MCF 10A (cell line): ENCODE measurements at regions not wholly inside any gene's neighbourhood (a gene's known extent, or its start where the extent isn't known, plus 50 kb on each side); places are given as distances from the start of the nearest gene placed in this dataset.
A peak's percentile ranks its signal among the peaks of the same experiment; 100 is the strongest.

Experiments used
- BruUV-seq: library from RNA; stranded (reverse); fragments of 400-500 nt; replicated peaks from 2 replicates; lab custom pipeline; 2021; lab: Mats Ljungman, UMichigan
- CTCF ChIA-PET: fragments of 300-600 bp; sonication (Branson Sonifier 250); formaldehyde crosslinking; extraction: SDS; loops from one replicate; lab custom pipeline; 2021; ENCODE audit warnings: antibody characterized with exemption, inconsistent platforms; lab: Yijun Ruan, JAX
- POLR2A ChIA-PET: fragments of 300-600, 350-650 bp; sonication (Branson Sonifier 250); formaldehyde crosslinking; extraction: SDS; loops from one replicate; lab custom pipeline; 2020; ENCODE audit warnings: antibody characterized with exemption, inconsistent platforms; lab: Yijun Ruan, JAX
- DNase-seq: peaks from one replicate; pipeline ENCODE4 v3.0.0-alpha.2; 2018; ENCODE audit not compliant: unreplicated experiment
- H3K27ac Mint-ChIP-seq: one replicate; pipeline ENCODE4 v1.8.0; 2022; ENCODE audit warnings: mild to moderate bottlenecking, low read depth, mixed read lengths; ENCODE audit not compliant: unreplicated experiment
- H3K27me3 Mint-ChIP-seq: one replicate; pipeline ENCODE4 v1.8.0; 2022; ENCODE audit warnings: mixed read lengths; ENCODE audit not compliant: insufficient read depth, unreplicated experiment
- H3K36me3 Mint-ChIP-seq: one replicate; pipeline ENCODE4 v1.8.0; 2022; ENCODE audit warnings: mild to moderate bottlenecking, moderate library complexity, mixed read lengths; ENCODE audit not compliant: insufficient read depth, unreplicated experiment
- H3K4me1 Mint-ChIP-seq: one replicate; pipeline ENCODE4 v1.8.0; 2022; ENCODE audit warnings: mixed read lengths; ENCODE audit not compliant: insufficient read depth, unreplicated experiment
- H3K4me3 Mint-ChIP-seq: one replicate; pipeline ENCODE4 v1.8.0; 2022; ENCODE audit warnings: mild to moderate bottlenecking, moderate library complexity, mixed read lengths; ENCODE audit not compliant: unreplicated experiment
- H3K9me3 Mint-ChIP-seq: one replicate; pipeline ENCODE4 v1.8.0; 2022; ENCODE audit warnings: mixed read lengths; ENCODE audit not compliant: unreplicated experiment
- CTCF ChIP-seq: fragments of 200-600 bp; IDR thresholded peaks from one replicate; pipeline ENCODE4 v1.8.0; 2022; ENCODE audit warnings: antibody characterized with exemption, mild to moderate bottlenecking; ENCODE audit not compliant: unreplicated experiment
- intact Hi-C: fragments of 100-400 bp; cut with micrococcal nuclease; formaldehyde crosslinking; loops from 2 replicates; pipeline ENCODE4 v1.14.1; 2022

DNA sequence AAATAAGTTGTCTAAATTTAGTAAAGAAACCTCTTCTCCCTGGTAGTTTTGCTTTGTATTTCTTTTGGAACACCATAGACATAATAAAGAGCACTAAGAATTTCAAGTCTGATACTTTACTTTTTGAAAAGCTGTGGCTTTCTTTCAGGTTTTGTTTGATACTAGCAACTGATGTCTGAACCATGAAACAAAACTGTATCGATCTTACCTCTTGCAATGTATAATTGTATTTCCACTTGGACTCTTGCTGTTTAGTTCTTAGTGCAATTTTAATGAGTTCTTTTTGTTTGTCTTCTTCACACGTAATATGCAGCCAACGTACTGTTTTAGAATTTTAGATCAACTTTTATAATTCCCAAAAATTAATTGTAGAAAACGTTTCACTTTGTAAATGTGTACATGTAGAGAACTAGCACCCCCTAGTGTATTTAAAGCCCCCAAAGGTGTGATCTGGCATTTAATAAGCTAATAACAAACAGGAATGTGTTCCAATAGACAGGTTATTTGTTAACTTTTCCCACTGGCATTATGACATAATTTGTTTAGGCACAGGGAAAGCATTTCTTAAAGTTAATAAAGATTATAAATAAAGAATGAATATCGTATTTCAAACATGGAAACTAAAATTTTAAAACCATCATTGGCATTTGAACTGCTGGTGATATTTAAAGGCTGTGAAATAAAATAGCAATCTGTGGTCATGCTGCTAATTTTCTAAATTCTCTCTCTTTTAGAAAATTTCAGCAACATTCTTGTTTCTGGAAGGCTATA, 289.1 kb upstream of the DNAJC19 start:
- ChIA-PET CTCF (interaction anchor here (0.6 to 1.1 kb wide), 4 partner anchors 68 to 1405 kb away, joined by 3 to 5 read pairs (median 4); no protein-coding TSS in a partner anchor), POLR2A (interaction anchor here (0.6 kb wide), 2 partner anchors 97 to 1892 kb away, joined by 3 read pairs; no protein-coding TSS in a partner anchor)
- peak; percentile 13 for DNase-seq
- no peak overlapping the region for H3K4me3 Mint-ChIP-seq
- H3K27ac Mint-ChIP-seq, result no peak overlapping the region
- TF ChIP-seq CTCF, result no peak
- H3K27me3 Mint-ChIP-seq, result peaks cover 56% of the 10 kb centered on the region
- no TSS peak for BruUV-seq
- H3K4me1 Mint-ChIP-seq, result no peaks in the 10 kb centered on the region
- no peaks in the 10 kb centered on the region for H3K9me3 Mint-ChIP-seq
- intact Hi-C loops, result loop anchor here (2.0 kb wide), 1 partner anchor 68 kb away; no protein-coding TSS in a partner anchor
- no peaks in the 10 kb centered on the region for H3K36me3 Mint-ChIP-seq

DNA sequence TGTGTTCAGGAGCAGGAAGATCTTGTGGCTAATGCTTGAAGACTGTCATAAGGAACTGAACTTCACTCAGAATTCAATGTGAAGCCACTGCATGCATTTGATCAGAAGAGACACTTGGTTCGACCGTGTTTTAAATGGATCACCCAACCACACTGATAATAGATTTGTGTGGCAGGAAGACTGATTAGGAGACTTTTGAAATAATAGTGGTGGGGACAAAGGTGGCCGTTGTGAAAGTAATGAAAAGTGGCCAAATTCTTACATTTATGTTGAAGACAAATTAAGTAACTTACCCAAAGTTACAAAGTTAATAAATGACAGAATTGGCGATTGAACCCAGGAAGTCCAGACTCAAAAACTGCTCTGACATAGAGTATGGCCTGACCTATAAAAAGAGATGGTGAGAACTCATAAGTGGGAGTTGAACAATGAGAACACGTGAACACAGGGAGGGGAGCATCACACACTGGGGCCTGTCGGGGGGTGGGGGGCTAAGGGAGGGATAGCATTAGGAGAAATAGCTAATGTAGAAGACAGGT, 286.9 kb upstream of the DNAJC19 start:
- CTCF ChIA-PET, result interaction anchor here (1.7 kb wide), 1 partner anchor 66 kb away, joined by 6 read pairs; no protein-coding TSS in a partner anchor
- intact Hi-C loops, result no loop called here
- POLR2A ChIA-PET, result no interaction called here
- no peaks in the 10 kb centered on the region for H3K36me3 Mint-ChIP-seq
- no peak for DNase-seq
- peaks cover 48% of the 10 kb centered on the region for H3K27me3 Mint-ChIP-seq
- TF ChIP-seq CTCF, result no peak
- no TSS peak for BruUV-seq
- H3K27ac Mint-ChIP-seq, result no peak overlapping the region
- no peak overlapping the region for H3K4me3 Mint-ChIP-seq
- no peaks in the 10 kb centered on the region for H3K4me1 Mint-ChIP-seq
- H3K9me3 Mint-ChIP-seq, result no peaks in the 10 kb centered on the region

DNA sequence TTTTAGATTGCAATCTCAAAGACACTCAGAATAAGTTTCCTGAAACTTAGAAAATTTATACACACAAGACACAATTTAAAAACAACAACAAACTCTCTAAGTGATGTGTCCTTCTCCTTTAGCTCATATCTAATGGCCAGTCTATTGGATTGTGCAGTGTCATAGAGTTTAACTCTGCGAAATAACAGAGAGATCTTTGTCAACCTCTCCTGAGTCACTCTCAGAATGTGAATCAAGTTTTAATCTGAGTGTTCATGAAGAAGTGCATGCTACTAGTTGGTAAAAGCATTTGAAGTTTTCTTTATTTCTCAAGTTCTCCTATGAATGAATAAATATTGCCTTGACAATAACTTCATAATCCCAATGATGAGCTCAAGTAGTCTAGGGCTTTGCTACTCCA, 284.5 kb upstream of the DNAJC19 start:
- no TSS peak for BruUV-seq
- TF ChIP-seq CTCF, result no peak
- no peak for DNase-seq
- intact Hi-C loops, result no loop called here
- peaks cover 52% of the 10 kb centered on the region for H3K27me3 Mint-ChIP-seq
- no peak overlapping the region for H3K27ac Mint-ChIP-seq
- no peaks in the 10 kb centered on the region for H3K4me1 Mint-ChIP-seq
- H3K4me3 Mint-ChIP-seq, result no peak overlapping the region
- POLR2A ChIA-PET, result interaction anchor here (0.6 to 2.0 kb wide), 2 partner anchors 9 to 65 kb away, joined by 3 to 6 read pairs; no protein-coding TSS in a partner anchor
- no peaks in the 10 kb centered on the region for H3K36me3 Mint-ChIP-seq
- no peaks in the 10 kb centered on the region for H3K9me3 Mint-ChIP-seq
- CTCF ChIA-PET, result no interaction called here

DNA sequence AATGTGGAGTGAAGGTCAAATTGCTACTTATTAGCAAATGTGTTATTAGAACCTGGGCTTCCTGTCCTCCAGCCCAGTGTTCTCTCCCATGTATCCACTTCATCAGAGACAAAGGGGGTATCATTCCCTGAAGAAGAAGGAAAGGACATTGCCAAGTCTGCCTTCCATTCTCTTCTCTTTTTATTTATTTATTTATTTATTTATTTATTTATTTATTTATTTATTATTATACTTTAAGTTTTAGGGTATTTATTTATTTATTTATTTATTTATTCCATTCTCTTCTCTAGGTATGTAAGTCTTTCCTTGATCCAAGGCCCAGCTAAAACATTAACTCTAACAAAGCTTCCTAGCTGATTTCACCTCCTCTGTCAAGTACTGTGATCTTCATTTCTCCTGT, 277.8 kb upstream of the DNAJC19 start:
- no peaks in the 10 kb centered on the region for H3K9me3 Mint-ChIP-seq
- intact Hi-C loops, result no loop called here
- H3K27ac Mint-ChIP-seq, result no peak overlapping the region
- H3K36me3 Mint-ChIP-seq, result no peaks in the 10 kb centered on the region
- no peaks in the 10 kb centered on the region for H3K4me1 Mint-ChIP-seq
- H3K27me3 Mint-ChIP-seq, result peaks cover 28% of the 10 kb centered on the region
- BruUV-seq, result no TSS peak
- DNase-seq, result no peak
- no peak overlapping the region for H3K4me3 Mint-ChIP-seq
- ChIA-PET CTCF (interaction anchor here (1.0 kb wide), 1 partner anchor 8 kb away, joined by 3 read pairs; no protein-coding TSS in a partner anchor), POLR2A (interaction anchor here (1.2 kb wide), 1 partner anchor 9 kb away, joined by 3 read pairs; no protein-coding TSS in a partner anchor)
- no peak for TF ChIP-seq CTCF
